ENCODE measurements at regions not wholly inside any gene's neighbourhood (a gene's known extent, or its start where the extent isn't known, plus 50 kb on each side); places are given as distances from the start of the nearest gene placed in this dataset.
"Not testable (repeated sequence)": the region's sequence is repeated elsewhere in the genome, so short reads cannot be mapped to it uniquely, and the experiment has no call there.

DNA sequence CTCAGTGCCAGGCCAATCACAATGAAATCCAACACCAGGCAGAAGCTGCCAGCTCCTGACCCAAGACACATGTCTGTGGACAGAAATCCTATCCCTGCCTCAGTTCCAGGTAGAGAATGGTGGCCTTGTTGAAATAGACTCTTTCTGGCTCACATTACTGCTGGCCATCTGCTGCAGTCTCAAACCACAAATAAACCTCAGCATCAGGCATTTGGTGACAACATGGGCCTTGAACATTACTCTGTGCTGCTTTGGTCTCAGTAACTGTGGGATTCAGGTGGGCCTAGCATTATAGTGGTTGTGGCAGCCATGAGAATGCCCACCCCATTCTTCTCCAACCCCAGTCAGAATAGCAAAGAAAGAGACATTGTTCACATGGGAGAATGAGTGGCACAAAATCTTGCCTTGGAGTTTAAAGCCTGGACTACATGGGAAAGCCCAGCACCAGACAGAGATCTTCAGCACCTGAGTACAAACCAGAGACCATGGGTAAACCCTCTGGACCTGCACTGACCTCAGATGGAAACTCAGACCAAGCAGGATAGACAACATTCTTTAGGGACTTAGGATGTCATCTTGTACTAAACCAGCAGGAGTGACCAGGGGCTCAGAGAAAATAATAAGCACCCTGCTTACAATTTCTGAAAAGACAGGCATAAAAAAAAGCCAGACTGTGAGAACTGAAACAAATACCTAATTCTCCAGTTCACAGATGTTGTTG is 50.4 kb upstream of the TRAM1L1 start:
- no peak for DNase-seq (ENCODE audit: low read depth in 3 of 3)

DNA sequence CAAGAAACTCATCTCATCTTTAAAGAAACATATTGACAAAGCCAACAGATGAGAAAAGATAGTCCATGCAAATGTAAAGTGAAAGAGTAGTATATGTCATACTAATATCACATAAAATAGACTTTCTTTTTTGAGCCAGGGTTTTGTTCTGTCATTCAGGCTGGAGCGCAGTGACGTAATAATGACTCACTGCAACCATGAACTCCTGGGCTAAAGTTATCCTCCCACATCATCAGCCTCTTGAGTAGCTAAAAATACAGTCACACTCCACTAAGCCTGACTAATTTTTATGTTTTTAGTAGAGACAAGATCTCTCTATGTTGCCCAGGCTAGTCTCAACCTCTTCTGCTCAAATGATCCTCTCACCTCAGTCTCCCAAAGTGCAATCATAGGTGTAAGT is 51.8 kb upstream of the TRAM1L1 start:
- DNase-seq (ENCODE audit: low read depth in 3 of 3), result no peak

DNA sequence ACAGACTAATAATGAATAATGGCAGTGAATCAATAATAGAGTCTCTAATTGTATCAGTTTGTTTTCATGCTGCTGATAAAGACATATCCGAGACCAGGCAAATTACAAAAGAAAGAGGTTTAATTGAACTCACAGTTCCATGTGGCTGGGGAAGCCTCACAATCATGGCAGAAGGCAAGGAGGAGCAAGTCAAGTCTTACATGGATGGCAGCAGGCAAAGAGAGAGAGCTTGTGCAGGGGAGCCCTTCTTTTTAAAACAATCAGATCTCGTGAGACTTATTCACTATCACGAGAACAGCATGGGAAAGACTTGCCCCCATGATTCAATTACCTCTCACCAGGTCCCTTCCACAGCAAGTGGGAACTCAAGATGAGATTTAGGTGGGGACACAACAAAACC is 53.4 kb upstream of the TRAM1L1 start:
- DNase-seq (ENCODE audit: low read depth in 3 of 3), result not testable (repeated sequence)

DNA sequence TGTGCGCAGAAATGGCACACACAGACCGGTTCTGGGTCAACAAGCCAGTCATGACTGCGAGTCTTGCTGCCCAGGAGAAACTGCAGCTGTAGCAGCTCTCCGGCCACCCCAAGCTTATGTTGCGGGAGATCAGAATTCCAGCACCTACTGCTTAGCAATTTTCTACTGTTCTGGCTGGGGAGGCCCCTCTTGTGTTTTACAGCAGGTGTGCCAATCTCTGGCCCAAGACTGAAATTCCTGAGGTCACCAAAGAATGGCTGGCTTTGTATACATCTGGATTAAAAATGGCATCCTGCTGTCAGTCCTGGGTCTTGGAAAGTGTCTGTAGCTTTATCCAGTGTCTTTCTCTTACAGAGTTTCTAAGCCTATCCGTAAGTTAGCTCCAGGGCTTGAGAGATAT is 68.9 kb upstream of the TRAM1L1 start:
- no peak for DNase-seq (ENCODE audit: low read depth in 3 of 3)

DNA sequence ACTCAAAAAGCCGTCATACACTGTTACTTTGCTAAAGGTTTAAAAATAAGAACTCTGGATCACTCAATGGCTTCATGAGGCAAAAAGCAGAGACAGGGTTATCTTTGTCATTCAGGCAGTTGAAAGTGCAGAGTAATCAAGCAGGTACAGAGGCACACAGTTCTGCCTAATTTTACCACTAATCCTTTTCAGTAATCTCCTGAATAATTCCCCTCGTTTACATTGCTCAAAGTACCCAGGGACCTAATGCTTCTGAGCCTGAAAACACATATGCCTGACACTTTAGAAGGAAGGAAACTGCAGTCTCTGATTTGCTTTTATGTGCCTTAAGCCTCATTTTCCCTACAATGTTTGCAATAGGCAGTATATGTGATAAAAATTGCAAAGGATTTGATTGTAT is 71.4 kb upstream of the TRAM1L1 start:
- DNase-seq (ENCODE audit: low read depth in 3 of 3), result no peak

DNA sequence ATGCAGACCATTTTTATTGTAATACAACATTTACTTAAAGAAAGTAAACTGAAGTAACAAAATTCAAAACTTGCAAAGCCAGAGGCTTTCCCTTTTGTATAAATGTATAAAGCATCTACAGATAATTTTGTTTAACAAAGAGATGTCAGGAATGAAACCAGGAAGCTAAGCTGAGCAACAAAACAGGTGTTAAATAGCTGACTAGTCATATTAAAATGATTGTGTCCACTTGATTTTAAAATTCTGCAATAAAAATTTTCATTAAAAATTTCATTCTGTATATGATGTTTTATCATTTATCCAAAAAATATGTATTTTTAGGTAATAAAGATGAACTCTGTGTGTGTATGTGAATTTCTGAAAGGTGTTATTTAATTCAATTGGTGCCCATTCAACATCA is 72.0 kb upstream of the TRAM1L1 start:
- DNase-seq (ENCODE audit: low read depth in 3 of 3), result no peak

DNA sequence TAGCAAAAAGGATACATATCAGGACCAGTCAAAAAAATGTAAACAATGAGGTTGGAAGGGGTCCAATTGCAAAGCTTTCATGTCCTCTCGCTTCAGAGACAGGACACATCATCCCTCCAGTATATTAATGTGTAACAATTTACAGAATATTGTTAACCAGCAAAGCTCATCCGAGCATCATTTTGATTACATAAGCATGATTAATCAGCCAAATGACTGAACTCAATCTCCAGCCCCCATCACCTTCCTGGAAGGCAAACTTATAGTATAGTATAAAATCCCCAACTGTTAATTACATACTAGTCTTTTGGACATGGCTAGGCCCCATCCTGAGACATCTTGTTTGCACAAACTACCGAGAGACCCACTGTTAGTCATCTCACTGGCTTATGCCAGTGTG is 77.6 kb upstream of the TRAM1L1 start:
- no peak for DNase-seq (ENCODE audit: low read depth in 3 of 3)

DNA sequence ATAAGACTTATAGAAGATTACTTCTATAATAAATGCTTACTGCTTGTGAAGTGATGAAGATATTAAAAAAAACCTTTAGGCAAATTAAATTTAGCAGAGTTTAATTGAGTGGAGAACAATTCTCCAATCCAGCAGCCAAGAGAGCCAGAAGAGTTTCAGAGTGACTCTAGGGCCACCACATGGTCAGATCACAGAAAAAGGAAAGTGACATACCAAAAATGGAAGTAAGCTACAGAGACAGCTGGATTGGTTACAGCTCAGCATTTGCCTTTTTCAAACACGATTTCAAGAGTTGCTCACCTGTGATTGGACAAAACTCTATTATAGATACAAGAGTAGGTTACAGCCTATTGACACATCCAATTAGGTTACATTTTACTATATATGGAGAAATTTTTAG is 79.0 kb upstream of the TRAM1L1 start:
- DNase-seq (ENCODE audit: low read depth in 3 of 3), result no peak

DNA sequence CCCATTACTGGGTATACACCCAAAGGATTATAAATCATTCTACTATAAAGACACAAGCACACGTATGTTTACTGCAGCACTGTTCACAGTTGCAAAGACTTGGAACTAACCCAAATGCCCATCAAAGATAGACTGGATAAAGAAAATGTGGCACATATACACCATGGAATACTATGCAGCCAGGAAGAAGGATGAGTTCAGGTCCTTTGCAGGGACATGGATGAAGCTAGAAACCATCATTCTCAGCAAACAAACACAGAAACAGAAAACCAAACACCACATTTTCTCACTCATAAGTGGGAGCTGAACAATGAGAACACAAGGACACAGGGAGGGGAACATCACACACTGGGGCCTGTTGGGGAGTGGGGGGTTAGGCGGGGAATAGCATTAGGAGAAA is 90.0 kb upstream of the TRAM1L1 start:
- DNase-seq (ENCODE audit: low read depth in 3 of 3), result not testable (repeated sequence)

DNA sequence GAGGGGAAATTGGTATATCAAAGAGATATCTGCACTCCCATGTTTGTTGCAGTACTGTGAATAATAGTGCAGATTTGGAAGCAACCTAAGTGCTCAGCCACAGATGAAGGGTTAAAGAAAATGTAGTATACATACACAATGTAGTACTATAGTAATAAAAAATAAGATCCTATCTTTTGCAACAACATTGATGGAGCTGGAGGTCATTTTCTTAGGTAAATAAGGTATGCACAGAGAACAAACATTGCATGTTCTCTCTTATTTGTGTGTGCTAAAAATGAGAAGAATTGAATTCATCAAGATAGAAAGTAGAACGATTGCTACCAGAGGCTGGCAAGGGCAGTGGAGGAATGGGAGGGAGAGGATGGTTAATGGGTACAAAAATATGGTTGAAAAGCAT is 117.9 kb upstream of the TRAM1L1 start:
- no peak for DNase-seq (ENCODE audit: low read depth in 3 of 3)

DNA sequence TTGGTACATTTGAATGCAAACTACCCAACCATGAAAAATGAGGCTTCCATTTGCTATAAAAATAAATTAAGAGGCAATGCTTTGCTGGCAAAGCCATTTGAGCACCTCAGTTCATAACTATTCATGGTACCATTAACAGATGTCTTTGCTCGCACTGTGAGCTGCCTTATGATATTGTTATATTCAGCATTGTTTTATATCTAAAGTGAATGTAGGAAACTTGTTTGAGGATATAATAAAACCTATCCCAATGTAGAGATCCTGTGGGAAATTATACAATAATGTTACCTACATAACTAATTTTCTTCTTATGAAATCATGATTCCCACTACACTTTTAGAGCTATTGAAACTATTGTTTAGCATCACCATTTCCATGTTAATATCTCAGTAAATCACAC is 125.2 kb upstream of the TRAM1L1 start:
- DNase-seq (ENCODE audit: low read depth in 3 of 3), result no peak

DNA sequence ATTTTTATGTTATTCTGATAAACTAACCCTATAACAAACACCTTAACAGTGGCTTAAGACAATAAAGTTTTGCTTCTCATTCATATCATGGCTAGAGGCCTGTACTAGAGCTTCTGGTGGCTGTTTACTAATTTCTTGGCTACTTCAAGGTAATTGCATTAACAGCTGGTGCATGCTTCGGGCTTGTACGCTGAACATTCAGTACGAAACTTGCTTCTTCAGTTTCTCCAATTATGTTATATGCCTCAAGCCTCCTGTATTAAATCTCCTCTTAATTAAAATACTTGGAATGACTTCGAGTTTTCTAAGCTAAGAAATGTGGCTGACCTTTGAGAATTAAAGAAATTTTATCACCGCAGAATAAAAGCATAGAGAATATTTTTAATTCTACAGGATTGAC is 138.9 kb upstream of the TRAM1L1 start:
- no peak for DNase-seq (ENCODE audit: low read depth in 3 of 3)

DNA sequence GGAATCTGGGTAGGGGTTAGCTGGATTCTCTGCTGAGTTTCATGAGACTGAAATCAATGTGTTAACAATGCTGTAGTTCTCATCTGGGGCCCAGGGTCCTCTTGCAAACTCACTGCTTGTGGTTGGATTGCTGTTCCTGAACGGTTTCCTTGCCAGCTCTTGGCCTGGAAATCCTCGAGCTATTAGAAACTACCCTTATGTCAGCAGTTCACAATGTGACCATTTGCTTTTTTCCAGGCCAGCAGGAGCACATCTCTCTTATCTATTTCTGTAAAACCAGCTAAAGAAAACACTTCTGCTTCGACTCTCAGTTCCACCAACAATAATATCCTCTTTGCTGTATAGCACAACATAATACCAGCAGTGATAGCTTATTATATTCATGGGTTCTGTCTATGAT is 140.1 kb upstream of the TRAM1L1 start:
- no peak for DNase-seq (ENCODE audit: low read depth in 3 of 3)

DNA sequence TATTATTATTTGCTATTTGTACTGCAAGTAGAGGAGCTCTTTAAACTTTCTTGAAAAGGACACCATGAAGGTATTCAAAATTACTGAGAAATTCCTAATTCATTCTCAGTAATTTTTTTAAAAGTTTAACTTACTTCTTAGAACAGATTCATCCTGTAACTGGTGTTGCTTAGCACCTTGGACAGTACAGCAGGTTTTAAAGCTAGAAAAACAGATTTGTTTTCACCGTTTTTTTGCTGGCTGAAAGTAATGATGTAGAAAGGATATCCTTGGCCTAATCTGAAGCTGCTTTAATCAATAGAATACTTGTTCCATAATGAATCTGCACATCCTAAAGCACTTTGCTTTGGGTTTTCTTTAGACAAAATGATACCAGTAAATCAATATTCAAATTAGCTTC is 142.5 kb upstream of the TRAM1L1 start:
- no peak for DNase-seq (ENCODE audit: low read depth in 3 of 3)

DNA sequence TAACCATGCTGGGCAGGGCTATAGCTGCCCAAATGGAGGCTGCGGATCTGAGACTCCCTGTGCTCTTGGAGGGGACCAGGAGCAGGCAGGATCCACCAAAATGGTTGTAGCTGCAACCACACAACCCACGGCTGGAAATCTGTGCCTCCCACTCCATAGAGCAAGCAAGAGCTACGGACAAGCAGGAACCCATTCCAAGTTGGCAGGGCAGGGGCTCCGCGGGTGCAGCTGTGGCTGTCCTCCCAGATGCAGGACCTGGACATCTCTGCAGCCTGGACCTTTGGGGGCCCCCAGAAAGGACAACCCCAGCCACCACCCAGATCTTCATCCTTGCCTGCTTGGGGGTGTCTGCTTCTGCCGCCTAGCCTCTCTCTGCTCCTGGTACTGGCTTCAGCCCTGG is 154.1 kb upstream of the TRAM1L1 start:
- no peak for DNase-seq (ENCODE audit: low read depth in 3 of 3)

DNA sequence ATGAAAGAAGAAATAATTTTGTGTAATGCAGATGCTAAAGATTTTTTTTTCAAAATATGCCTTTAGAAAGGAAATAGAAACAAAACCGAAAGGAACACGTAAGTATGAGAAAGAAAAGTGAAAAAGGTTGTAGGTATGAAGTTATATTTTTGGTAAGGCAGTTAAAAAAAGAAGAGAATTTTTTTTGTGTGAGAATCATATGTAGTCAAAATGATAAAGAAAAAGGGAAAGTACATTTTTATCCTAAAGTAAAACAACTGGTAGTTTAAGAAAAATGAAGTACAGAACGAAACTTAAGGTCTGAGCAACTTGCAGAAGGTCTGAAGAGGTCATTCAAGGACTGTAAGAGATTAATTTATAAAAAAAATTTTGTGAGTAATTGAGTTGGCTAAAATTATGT is 164.0 kb upstream of the TRAM1L1 start:
- DNase-seq (ENCODE audit: low read depth in 3 of 3), result no peak

DNA sequence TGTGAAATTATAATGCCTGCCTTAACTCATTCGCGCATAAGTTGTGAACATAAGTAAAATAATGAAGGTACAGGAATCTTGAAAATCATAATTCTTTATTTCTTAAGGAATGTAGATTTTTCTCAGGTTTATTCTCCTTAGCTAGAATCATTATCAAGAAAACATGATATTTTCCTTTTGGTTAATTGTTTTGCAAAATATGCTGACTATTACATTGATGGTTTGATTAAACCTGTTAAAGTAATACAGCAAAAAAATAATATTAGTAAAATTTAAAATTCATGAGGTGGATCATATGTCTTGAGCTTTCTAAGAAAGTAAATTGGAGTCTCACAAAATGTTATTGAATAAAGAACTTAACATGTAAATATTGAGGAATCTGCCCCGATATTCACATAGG is 178.7 kb upstream of the TRAM1L1 start:
- no peak for DNase-seq (ENCODE audit: low read depth in 3 of 3)

DNA sequence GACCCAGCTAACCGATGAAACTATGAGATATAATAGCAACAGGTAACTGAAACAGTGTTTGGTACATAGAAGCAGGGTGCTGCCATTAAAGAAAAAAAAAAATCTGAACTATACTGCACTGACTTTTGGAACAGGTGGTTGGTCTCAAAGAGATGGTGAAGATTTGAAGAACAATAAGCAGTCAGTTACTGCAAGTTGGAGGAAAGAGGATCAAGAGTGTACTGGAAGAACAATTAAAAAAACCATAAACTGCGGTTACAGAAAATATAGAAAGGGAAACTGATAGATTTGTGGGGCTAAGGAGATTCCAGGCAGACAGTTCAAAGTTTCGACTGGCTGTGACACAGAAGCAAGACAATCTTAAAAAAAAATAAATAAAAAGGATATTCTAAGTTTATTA is 181.9 kb upstream of the TRAM1L1 start:
- DNase-seq (ENCODE audit: low read depth in 3 of 3), result no peak

DNA sequence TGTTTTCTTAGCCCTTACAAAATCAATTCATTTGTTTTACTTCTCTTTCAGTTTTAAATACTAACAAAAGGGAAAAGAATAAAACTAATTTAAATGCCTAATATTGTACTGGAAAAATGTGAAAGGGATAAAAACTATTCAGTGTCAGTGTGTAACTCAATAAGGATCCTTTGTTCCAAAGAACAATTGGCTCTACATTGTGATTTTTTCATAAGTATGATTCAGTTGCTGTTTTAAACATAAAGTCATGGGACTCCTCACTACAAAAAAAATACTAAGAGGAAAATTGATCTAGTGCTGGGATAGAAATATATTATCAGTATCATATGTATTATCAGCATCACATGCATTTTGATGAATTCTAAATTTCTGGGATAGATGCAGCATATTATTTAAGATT is 199.4 kb upstream of the TRAM1L1 start:
- no peak for DNase-seq (ENCODE audit: low read depth in 3 of 3)

DNA sequence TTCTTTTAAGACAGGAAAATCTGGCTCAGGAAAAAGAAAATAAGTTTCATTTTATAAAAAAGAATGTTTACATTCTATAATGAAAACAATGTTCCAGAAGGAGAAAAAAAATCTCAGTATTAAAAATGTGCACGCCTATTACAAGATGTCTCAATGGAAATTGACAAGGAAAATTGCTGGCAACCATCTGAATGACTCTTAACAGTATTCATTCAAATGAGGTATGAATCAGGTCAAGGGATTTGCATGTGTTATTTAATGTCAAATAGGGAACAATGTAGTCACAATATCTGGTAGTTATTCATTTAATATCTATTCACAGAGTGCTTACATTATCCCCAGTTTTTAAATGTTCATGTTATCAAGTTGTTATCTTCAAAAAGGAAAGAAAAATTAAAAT is 208.4 kb upstream of the TRAM1L1 start:
- no peak for DNase-seq (ENCODE audit: low read depth in 3 of 3)

DNA sequence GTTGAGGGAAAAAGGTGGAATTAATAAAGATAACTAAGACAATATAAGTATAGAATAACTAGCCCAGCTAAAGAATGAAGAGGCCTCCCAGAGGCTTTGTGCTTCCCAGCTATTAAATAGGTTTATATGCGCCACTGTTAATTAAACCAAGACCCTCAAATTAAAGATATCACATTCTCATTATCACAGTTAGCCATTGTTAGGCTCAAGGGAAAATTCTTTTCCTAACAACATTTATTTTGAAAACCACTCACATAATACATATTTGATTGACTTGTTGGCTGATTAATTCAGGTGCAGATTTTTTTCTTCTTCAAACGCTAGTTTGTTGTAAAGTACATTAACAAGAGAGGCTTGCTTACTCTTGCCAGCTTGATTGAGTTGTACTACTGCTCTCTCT is 216.8 kb upstream of the TRAM1L1 start:
- DNase-seq (ENCODE audit: low read depth in 3 of 3), result no peak

DNA sequence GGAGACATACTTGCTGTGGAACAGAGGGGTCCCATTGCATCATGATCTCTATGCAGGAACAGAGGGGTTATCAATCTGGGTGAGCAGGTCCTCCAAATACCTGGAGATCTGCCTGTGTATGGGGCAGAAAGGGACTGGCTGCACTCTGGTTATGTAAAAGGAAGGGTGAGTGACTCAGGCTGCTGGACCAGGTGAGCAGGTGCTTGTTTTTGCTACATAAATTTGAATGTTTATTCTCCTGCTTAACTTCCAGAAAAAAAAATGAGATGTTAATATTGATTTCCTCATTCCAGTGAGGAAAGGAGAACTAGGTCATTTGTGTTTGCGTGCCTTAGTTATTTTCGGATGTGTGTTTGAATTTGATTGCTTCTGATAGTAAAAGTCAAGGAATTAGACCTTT is 225.8 kb upstream of the TRAM1L1 start:
- DNase-seq (ENCODE audit: low read depth in 3 of 3), result no peak

DNA sequence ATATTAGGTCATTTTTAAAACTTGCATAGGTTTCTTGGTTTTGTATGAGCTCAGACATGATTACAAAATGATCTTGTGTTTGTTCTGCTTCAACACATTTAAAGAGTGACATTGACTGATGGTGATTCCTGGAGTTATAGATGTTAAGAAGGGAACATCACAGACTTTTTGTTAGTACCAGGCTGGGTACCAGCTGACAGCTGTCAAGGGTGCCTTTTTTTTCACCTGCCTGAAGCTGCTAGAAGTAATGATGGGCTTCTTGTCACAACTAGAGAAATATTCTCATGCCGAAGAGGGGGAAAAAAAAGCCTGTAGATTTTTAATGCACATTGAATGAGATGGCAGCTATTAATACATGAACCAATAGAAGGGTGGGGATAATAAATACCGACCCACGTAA is 226.6 kb upstream of the TRAM1L1 start:
- no peak for DNase-seq (ENCODE audit: low read depth in 3 of 3)

DNA sequence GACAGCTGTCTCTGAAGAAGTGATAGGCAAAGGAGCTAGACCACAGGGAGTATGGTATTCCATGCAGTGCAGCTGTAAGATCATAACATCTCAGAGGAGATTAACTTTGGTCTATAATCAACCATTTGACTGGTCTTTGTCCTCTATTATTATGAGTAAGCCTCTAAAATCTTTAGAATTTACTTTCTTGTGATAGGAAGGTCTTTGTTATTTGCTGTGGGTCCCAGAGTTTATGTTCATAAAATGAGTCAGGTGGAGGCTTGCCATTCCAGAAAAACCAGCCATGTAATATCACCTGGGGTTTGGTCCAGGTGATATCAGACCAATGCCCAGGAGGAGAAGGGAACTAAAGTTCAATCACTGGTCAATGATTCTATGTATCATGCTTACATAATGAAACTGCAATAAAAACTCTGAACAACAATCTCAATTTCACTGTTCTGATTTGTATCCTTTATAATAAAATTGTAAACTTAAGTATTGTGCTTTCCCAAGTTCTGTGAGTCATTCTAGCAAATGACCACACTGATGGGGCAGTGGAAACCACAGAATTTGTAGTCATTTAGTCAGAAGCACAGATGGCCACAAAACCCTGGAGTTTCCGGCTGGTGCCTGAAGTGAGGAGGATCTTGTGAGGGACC is 239.6 kb upstream of the TRAM1L1 start:
- DNase-seq (ENCODE audit: low read depth in 3 of 3), result no peak
